Lower leg skin (tissue), 3 donors: ENCODE measurements at regions not wholly inside any gene's neighbourhood (a gene's known extent, or its start where the extent isn't known, plus 50 kb on each side); places are given as distances from the start of the nearest gene placed in this dataset.

Experiments used
- POLR2A ChIP-seq, 2 donors: fragments of 450-650 bp; IDR thresholded peaks; one replicate each; pipeline ENCODE4 v1.6.1; 2016 to 2017; ENCODE audit warnings: antibody characterized with exemption in 2 of 2, mild to moderate bottlenecking in 1 of 2, moderate library complexity in 1 of 2
- TF ChIP-seq, protein P1 (sequence below), 3 donors: fragments of 450-650 bp; IDR thresholded peaks; one replicate each; pipeline ENCODE4 v1.5.1; 2016; ENCODE audit warnings: antibody characterized with exemption in 3 of 3, mild to moderate bottlenecking in 3 of 3, moderate library complexity in 2 of 3

DNA sequence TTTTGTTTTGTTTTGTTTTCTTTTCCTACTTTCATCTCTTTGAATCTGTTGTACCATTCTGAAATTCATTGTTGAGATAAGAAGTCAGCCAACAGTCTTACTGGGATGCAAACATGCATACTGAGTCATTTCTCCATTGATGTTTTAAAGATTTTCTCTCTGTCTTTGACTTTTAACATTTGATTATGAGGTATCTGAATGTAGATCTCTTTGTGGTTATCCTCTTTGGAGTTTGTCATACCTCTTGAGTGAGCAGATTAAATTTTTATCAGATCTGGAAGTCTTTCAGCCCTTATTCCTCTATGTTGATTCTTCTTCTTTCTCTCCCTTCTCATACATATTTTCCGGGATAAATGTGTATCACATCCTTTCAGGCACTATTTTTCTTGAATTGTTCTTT is 406.9 kb upstream of the NCAM2 start:
- TF ChIP-seq, protein P1, sequence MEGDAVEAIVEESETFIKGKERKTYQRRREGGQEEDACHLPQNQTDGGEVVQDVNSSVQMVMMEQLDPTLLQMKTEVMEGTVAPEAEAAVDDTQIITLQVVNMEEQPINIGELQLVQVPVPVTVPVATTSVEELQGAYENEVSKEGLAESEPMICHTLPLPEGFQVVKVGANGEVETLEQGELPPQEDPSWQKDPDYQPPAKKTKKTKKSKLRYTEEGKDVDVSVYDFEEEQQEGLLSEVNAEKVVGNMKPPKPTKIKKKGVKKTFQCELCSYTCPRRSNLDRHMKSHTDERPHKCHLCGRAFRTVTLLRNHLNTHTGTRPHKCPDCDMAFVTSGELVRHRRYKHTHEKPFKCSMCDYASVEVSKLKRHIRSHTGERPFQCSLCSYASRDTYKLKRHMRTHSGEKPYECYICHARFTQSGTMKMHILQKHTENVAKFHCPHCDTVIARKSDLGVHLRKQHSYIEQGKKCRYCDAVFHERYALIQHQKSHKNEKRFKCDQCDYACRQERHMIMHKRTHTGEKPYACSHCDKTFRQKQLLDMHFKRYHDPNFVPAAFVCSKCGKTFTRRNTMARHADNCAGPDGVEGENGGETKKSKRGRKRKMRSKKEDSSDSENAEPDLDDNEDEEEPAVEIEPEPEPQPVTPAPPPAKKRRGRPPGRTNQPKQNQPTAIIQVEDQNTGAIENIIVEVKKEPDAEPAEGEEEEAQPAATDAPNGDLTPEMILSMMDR (IDR thresholded peaks at IDR 0.05) = no peak
- TF ChIP-seq POLR2A (IDR thresholded peaks at IDR 0.05) = no peak
